Cardiac fibroblast (primary cell): ENCODE measurements at regions not wholly inside any gene's neighbourhood (a gene's known extent, or its start where the extent isn't known, plus 50 kb on each side); places are given as distances from the start of the nearest gene placed in this dataset.

Experiments
- DNase-seq, 2 donors: peaks; one replicate each; pipeline versions ENCODE4 v3.0.0 to v3.0.0-alpha.2; 2010; ENCODE audit warnings: low read depth in 2 of 2
- H3K4me3 ChIP-seq, 2 donors: replicated peaks in 1 of 2; 1 replicate in 1 of 2; 2 replicates in 1 of 2; pipeline ENCODE4 v1.5.1; 2011; ENCODE audit warnings: low read depth in 2 of 2, low read length in 2 of 2, mild to moderate bottlenecking in 2 of 2, moderate library complexity in 1 of 2
- TF ChIP-seq, protein P1 (sequence below): IDR thresholded peaks from one replicate; pipeline ENCODE4 v1.5.1; 2011; ENCODE audit warnings: low read depth, mild to moderate bottlenecking, low read length, inconsistent platforms

DNA sequence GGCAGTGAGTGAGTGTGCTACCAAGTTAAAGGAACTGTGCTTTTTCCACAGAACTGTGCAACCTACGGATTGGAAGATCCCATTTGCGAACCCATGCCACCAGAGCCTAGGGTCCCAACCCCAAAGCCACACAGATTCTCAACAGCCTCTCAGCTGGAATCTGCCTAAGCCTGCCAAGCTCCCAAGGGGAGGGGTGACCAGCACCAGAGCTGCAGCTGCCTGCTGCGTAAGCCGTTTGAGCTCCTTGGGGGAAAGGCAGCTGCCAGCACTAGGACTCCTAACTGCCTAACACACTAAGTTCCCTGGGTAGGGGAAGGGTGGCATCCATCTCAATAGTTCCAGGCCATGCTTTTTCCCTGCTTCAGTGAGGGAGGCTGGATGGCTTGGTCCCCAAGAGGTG, 738.1 kb upstream of the PRKX start:
- no peak overlapping the region for H3K4me3 ChIP-seq
- TF ChIP-seq, protein P1, sequence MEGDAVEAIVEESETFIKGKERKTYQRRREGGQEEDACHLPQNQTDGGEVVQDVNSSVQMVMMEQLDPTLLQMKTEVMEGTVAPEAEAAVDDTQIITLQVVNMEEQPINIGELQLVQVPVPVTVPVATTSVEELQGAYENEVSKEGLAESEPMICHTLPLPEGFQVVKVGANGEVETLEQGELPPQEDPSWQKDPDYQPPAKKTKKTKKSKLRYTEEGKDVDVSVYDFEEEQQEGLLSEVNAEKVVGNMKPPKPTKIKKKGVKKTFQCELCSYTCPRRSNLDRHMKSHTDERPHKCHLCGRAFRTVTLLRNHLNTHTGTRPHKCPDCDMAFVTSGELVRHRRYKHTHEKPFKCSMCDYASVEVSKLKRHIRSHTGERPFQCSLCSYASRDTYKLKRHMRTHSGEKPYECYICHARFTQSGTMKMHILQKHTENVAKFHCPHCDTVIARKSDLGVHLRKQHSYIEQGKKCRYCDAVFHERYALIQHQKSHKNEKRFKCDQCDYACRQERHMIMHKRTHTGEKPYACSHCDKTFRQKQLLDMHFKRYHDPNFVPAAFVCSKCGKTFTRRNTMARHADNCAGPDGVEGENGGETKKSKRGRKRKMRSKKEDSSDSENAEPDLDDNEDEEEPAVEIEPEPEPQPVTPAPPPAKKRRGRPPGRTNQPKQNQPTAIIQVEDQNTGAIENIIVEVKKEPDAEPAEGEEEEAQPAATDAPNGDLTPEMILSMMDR, result no peak
- no peak for DNase-seq

DNA sequence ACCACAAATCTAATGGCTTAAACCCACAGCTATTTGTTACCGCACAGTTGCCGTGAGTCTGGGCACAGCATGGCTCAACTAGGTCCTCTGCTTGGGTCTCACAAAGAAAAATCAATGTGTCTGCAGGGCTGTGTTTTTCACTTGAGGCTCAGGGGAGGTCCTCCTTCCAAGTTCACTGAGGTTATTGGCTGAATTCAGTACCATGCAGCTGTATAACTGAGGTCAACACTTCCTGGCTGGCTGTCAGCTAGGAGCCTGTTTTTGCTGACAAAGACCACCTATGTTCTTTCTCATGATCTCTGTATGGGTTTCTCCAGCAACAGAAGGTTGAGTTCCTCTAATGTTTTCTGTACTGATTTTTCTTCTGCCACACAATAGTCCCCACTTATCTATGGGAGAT, 736.7 kb upstream of the PRKX start:
- DNase-seq, result no peak
- TF ChIP-seq, protein P1, result no peak
- no peak overlapping the region for H3K4me3 ChIP-seq

DNA sequence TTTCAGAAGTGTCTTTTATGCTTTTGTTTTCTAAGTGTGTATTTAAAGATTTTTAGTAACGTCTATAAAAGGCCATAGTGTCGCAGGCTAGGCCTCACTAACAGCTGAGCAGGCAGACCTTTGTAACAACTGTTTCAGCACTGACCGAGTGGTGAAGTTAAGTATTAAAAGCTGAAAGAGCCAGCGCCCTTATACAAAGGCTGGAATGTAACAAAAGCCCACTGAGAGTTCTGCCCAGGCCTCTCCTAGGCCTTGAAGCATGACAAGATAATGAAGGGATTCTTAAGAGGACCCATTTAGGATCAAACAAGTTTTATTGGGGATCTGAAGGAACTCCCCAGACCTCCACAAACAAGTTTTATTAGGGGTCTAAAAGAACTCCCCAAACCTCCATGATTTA, 722.5 kb upstream of the PRKX start:
- no peak overlapping the region for H3K4me3 ChIP-seq
- DNase-seq, result no peak
- TF ChIP-seq, protein P1, result no peak

DNA sequence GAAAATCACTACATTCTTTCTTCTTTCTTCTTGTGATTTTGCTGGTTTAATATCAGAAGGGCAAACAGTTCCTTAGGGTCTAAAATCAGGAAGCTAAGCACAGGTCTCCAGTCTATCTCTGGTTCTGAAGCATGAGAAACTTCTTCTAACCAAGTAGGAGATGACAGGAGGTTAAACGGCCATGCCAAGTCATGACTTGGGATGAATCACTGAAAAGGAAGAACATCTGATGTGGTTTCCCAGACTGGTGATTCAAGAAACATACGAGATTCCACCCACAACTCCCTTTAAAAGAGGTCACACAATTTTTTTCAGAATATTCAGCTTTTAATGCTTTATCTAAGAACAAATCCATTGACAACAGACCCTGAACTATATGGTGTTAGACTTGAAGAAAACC, 684.0 kb upstream of the PRKX start:
- no peak overlapping the region for H3K4me3 ChIP-seq
- no peak for DNase-seq
- TF ChIP-seq, protein P1, result no peak

DNA sequence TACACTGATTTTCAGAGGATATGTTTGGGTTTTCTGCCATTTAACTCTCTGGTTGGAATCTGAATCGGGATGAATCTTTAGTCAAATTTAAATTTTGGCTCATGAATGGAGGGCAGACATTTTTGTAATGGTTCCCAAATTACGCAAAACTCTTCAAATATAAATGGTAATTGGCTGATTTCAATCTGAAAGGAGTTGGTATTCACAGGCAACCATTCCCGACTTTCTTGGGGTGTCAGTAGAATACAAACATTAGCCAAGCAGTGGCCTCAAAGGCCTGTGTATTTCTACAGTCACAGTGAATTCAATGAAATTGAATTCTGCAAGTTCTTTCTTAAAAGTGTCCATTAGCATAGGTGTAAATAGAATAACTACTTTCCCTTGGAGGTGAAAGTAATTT, 668.8 kb upstream of the PRKX start:
- H3K4me3 ChIP-seq, result no peak overlapping the region
- DNase-seq, result no peak
- TF ChIP-seq, protein P1, result no peak

DNA sequence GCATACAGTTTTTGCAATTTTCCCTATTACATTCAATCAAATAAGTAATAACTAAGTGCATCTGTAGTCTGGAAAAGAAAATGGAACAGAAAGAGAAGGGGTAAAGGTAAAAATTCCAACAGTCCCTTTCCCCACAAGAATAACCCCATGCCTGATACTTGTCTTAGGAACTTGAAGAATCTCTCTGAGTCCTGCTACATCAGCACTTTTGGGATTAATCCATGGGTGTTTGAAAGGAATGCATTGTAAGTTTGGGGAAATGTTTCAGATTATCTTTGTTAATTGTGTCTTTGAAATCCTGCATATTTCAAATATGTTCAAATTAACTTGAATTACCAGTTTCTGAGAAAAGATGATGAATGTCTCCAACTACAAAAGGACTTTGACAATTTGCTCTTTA, 667.3 kb upstream of the PRKX start:
- DNase-seq, result no peak
- no peak overlapping the region for H3K4me3 ChIP-seq
- TF ChIP-seq, protein P1, result no peak

DNA sequence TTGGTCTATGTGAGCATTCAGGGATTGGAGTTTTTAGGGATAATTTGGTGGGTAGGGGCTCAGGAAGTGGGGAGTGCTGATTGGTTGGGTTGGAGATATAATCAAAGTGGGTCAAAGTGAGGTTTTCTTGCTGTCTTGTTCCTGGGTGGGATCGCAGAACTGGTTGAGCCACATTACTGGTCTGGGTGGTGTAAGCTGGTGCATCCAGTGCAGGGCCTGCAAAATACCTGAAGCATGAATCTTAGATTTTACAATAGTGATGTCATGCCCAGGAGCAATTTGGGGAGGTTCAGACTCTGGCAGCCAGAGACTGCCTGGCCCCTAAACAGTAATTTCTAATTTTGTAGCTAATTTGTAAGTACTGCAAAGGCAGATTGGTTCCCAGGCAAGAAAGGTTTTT, 665.6 kb upstream of the PRKX start:
- no peak overlapping the region for H3K4me3 ChIP-seq
- DNase-seq, result no peak
- TF ChIP-seq, protein P1, result no peak
